Suprapubic skin (tissue), 4 donors: ENCODE measurements at regions not wholly inside any gene's neighbourhood (a gene's known extent, or its start where the extent isn't known, plus 50 kb on each side); places are given as distances from the start of the nearest gene placed in this dataset.

Experiments used
- DNase-seq, 2 donors: peaks; one replicate each; pipeline ENCODE4 v3.0.0-alpha.2; 2019; ENCODE audit warnings: low spot score in 2 of 2
- H3K27ac ChIP-seq: fragments of 200-600 bp; sonication (generic); one replicate; pipeline ENCODE4 v1.5.1; 2019
- H3K27me3 ChIP-seq: fragments of 200-600 bp; sonication (generic); one replicate; pipeline ENCODE4 v1.5.1; 2019
- H3K36me3 ChIP-seq: fragments of 200-600 bp; sonication (generic); one replicate; pipeline ENCODE4 v1.5.1; 2019
- H3K4me1 ChIP-seq: fragments of 200-600 bp; sonication (generic); one replicate; pipeline ENCODE4 v1.5.1; 2019
- H3K4me3 ChIP-seq: fragments of 200-600 bp; sonication (generic); one replicate; pipeline ENCODE4 v1.5.1; 2019; ENCODE audit warnings: mild to moderate bottlenecking
- H3K9me3 ChIP-seq: fragments of 200-600 bp; sonication (generic); one replicate; pipeline ENCODE4 v1.5.1; 2019
- CTCF ChIP-seq, 2 donors: fragments of 200-600 bp in 1 of 2; fragments of 450-650 bp in 1 of 2; sonication (generic) in 1 of 2; IDR thresholded peaks; one replicate each; pipeline ENCODE4 v1.5.1; 2016 to 2019; ENCODE audit warnings: antibody characterized with exemption in 2 of 2, mild to moderate bottlenecking in 1 of 2, moderate library complexity in 1 of 2
- EP300 ChIP-seq: sonication (generic); formaldehyde crosslinking; IDR thresholded peaks from one replicate; pipeline ENCODE4 v1.6.1; 2017; ENCODE audit warnings: antibody characterized with exemption
- POLR2A ChIP-seq, 2 donors: fragments of 450-650 bp; IDR thresholded peaks; one replicate each; pipeline ENCODE4 v1.6.1; 2017; ENCODE audit warnings: antibody characterized with exemption in 2 of 2, mild to moderate bottlenecking in 2 of 2, moderate library complexity in 2 of 2
- POLR2AphosphoS5 ChIP-seq, 3 donors: sonication (generic); formaldehyde crosslinking; IDR thresholded peaks; one replicate each; pipeline ENCODE4 v1.6.1; 2017; ENCODE audit warnings: antibody characterized with exemption in 3 of 3
- WGBS: methylation state at CpG from one replicate; pipeline ENCODE4 v1.1.5; 2018; 5-methylcytosine and 5-hydroxymethylcytosine counted together

DNA sequence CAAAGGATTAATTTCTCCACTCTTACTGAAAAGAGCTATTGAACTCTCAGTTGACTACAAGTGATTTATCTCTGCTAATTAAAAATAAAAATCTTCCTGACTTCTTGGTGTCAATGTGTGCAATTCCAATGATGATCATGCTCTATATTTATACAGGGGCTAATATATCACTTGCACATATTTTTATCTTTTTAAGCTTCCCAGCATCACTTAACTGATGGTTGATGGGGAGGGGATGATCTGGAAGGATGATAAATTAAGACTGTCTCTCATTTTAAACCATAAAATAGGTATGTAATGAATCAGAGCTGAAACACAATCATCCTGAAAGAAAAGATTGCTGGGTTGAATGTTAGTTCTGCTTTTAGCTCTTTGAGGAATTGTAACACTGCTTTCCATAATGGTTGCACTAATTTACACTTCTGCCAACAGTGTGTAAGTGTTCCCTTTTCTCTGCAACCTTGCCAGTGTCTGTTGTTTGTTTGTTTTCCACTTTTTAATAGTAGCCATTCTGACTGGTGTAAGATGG, 169.6 kb upstream of the ECI2 start:
- Histone ChIP-seq H3K4me1 (no peaks in the 10 kb centered on the region), H3K9me3 (no peaks in the 10 kb centered on the region), H3K4me3 (no peak overlapping the region), H3K27me3 (no peaks in the 10 kb centered on the region), H3K27ac (no peak overlapping the region), H3K36me3 (no peaks in the 10 kb centered on the region)
- TF ChIP-seq POLR2AphosphoS5 (IDR thresholded peaks at IDR 0.05), result no peak
- TF ChIP-seq POLR2A (IDR thresholded peaks at IDR 0.05), result no peak
- TF ChIP-seq EP300, result no peak
- no peak for TF ChIP-seq CTCF (IDR thresholded peaks at IDR 0.05)
- no peak for DNase-seq

DNA sequence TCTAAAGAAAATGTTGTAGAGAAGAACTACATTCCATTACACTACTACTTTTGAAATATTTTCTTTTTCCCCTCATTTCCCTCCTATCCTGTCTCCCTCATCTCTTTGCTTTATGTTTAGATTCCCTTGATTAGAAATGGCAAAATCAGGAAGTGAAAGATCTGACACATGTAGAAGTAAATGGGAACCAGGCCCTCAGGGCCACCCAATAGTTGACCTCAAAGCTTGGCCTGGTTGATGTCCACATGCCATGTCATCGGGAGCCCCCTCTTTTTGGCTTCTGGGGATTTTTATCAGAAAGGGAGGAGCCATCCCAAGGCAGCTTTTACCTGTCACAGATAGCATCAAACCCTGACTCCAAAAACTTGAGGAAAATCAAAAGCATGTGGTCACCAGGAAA, 168.3 kb upstream of the ECI2 start:
- H3K27ac ChIP-seq, result no peak overlapping the region
- WGBS, result 57% methylated on average over 1 of the region's 1 CpG
- H3K4me3 ChIP-seq, result no peak overlapping the region
- H3K9me3 ChIP-seq, result no peaks in the 10 kb centered on the region
- no peaks in the 10 kb centered on the region for H3K36me3 ChIP-seq
- no peak for DNase-seq
- H3K27me3 ChIP-seq, result no peaks in the 10 kb centered on the region
- TF ChIP-seq POLR2A (IDR thresholded peaks at IDR 0.05) (no peak), POLR2AphosphoS5 (IDR thresholded peaks at IDR 0.05) (no peak), EP300 (no peak), CTCF (IDR thresholded peaks at IDR 0.05) (no peak)
- H3K4me1 ChIP-seq, result no peaks in the 10 kb centered on the region

- WGBS, result 88% methylated on average over 2 of the region's 2 CpGs
- TF ChIP-seq POLR2A (IDR thresholded peaks at IDR 0.05) (no peak), POLR2AphosphoS5 (IDR thresholded peaks at IDR 0.05) (no peak), EP300 (no peak), CTCF (IDR thresholded peaks at IDR 0.05) (no peak)
Observed at GRCh38 chr6:4302524-4302923, 167.1 kb upstream of the ECI2 start.

DNA sequence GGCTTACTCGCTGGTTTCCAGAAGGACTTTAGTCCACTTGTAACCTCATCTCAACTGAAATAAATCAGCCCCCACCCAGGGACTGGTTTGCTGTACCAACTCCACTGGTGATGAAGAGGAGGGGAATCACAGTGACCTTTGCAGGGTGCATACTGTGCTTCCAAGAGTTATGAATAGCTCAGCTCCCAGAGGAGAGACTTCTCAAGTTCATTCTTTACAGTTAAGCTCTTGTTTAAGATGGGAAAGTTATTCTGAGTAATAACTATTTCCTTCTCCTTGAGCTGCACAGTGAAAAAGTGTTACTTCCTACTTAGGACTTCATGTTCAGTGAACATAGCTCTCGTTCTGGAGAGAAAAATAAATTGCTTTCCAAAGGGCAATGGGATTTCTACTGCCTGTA, 166.5 kb upstream of the ECI2 start:
- 64% methylated on average over 2 of the region's 2 CpGs for WGBS
- DNase-seq, result no peak

More at GRCh38 chr6:4302524-4302923, 167.1 kb upstream of the ECI2 start:
- Histone ChIP-seq H3K27me3 (no peaks in the 10 kb centered on the region), H3K9me3 (no peaks in the 10 kb centered on the region), H3K27ac (no peak overlapping the region), H3K4me1 (no peaks in the 10 kb centered on the region), H3K4me3 (no peak overlapping the region), H3K36me3 (no peaks in the 10 kb centered on the region)
- no peak for DNase-seq

DNA sequence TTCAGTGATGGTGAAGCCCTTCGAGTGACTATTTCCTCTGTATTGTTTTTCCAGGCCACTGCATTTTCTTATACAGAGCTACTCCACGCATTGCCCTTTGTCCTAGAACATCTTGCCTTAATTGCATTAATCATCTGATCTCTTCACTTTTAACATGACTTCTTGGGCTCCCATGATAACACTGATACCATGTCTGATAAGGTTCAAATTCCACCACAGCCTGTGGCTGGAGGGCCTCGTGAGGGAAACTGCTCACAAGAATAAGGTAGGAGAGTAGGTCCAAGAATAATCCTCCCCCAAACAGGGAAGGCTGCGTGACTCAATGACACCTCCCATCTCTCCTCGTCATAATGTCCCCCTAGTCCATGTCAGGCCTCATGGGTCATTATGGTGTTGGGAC, 165.5 kb upstream of the ECI2 start:
- DNase-seq, result no peak
- Histone ChIP-seq H3K27ac (no peak overlapping the region), H3K4me3 (no peak overlapping the region), H3K4me1 (peaks cover 3% of the 10 kb centered on the region), H3K36me3 (no peaks in the 10 kb centered on the region), H3K27me3 (no peaks in the 10 kb centered on the region), H3K9me3 (no peaks in the 10 kb centered on the region)
- TF ChIP-seq CTCF (IDR thresholded peaks at IDR 0.05), result no peak
- TF ChIP-seq POLR2AphosphoS5 (IDR thresholded peaks at IDR 0.05), result no peak
- TF ChIP-seq POLR2A (IDR thresholded peaks at IDR 0.05), result no peak
- TF ChIP-seq EP300, result no peak
- 92% methylated on average over 5 of the region's 5 CpGs for WGBS

More for the DNA sequence above, 166.5 kb upstream of the ECI2 start:
- TF ChIP-seq POLR2AphosphoS5 (IDR thresholded peaks at IDR 0.05), result no peak
- no peak for TF ChIP-seq EP300
- TF ChIP-seq CTCF (IDR thresholded peaks at IDR 0.05), result no peak
- no peak for TF ChIP-seq POLR2A (IDR thresholded peaks at IDR 0.05)
- no peaks in the 10 kb centered on the region for H3K27me3 ChIP-seq
- no peaks in the 10 kb centered on the region for H3K9me3 ChIP-seq
- H3K36me3 ChIP-seq, result no peaks in the 10 kb centered on the region
- H3K4me1 ChIP-seq, result no peaks in the 10 kb centered on the region
- no peak overlapping the region for H3K27ac ChIP-seq
- H3K4me3 ChIP-seq, result no peak overlapping the region
